HEK293 (cell line): ENCODE measurements at regions not wholly inside any gene's neighbourhood (a gene's known extent, or its start where the extent isn't known, plus 50 kb on each side); places are given as distances from the start of the nearest gene placed in this dataset.

Experiments used
- BCL11A ChIP-seq: fragments of 450-650 bp; formaldehyde crosslinking; IDR thresholded peaks from 2 replicates; pipeline ENCODE4 v1.5.1; 2016; ENCODE audit warnings: low read depth, missing biosample characterization, missing genetic modification characterization
- CTCF ChIP-seq: fragments of 450-650 bp; formaldehyde crosslinking; IDR thresholded peaks from 2 replicates; pipeline ENCODE4 v1.5.1; 2016; ENCODE audit warnings: missing biosample characterization, missing genetic modification characterization
- KLF7 ChIP-seq: fragments of 450-650 bp; formaldehyde crosslinking; IDR thresholded peaks from 2 replicates; pipeline ENCODE4 v1.5.1; 2016; ENCODE audit warnings: missing biosample characterization, missing genetic modification characterization, borderline replicate concordance
- PRDM1 ChIP-seq: fragments of 450-650 bp; formaldehyde crosslinking; IDR thresholded peaks from 2 replicates; pipeline ENCODE4; 2016; ENCODE audit warnings: missing biosample characterization, missing genetic modification characterization
- PRDM4 ChIP-seq: fragments of 450-650 bp; formaldehyde crosslinking; IDR thresholded peaks from 2 replicates; pipeline ENCODE4 v1.5.1; 2017; ENCODE audit warnings: missing biosample characterization, missing genetic modification characterization
- YY1 ChIP-seq: fragments of 450-650 bp; formaldehyde crosslinking; IDR thresholded peaks from 2 replicates; pipeline ENCODE4 v1.5.1; 2018; ENCODE audit warnings: missing biosample characterization, missing genetic modification characterization
- ZBTB7A ChIP-seq: fragments of 450-650 bp; formaldehyde crosslinking; IDR thresholded peaks from 2 replicates; pipeline ENCODE4 v1.5.1; 2016; ENCODE audit warnings: low read depth, missing biosample characterization, missing genetic modification characterization
- ZNF23 ChIP-seq: fragments of 450-650 bp; formaldehyde crosslinking; IDR thresholded peaks from 2 replicates; pipeline ENCODE4 v1.5.1; 2016; ENCODE audit warnings: missing biosample characterization, missing genetic modification characterization, borderline replicate concordance
- ZNF366 ChIP-seq: fragments of 450-650 bp; formaldehyde crosslinking; conservative IDR thresholded peaks from 2 replicates; pipeline ENCODE4 v1.5.1; 2016; ENCODE audit warnings: missing biosample characterization, missing genetic modification characterization
- ZNF747 ChIP-seq: fragments of 450-650 bp; formaldehyde crosslinking; IDR thresholded peaks from 2 replicates; pipeline ENCODE4 v1.5.1; 2016; ENCODE audit warnings: missing biosample characterization, missing genetic modification characterization

- TF ChIP-seq KLF7 (tag by site-specific recombination): no peak
- no peak for TF ChIP-seq CTCF (tag by site-specific recombination)
- no peak for TF ChIP-seq YY1
- no peak for TF ChIP-seq ZBTB7A (tag by site-specific recombination)
- TF ChIP-seq PRDM4 (tag by site-specific recombination): no peak
- no peak for TF ChIP-seq PRDM1 (tag by site-specific recombination)
- TF ChIP-seq BCL11A (tag by site-specific recombination): no peak
- no peak for TF ChIP-seq ZNF23
- no peak for TF ChIP-seq ZNF747 (tag by site-specific recombination)
- no peak for TF ChIP-seq ZNF366 (tag by site-specific recombination)
Measured at GRCh38 chrX:18051690-18052089, 169.0 kb downstream of the BEND2 start.
